GM12874 (cell line): ENCODE measurements at regions not wholly inside any gene's neighbourhood (a gene's known extent, or its start where the extent isn't known, plus 50 kb on each side); places are given as distances from the start of the nearest gene placed in this dataset.

Experiments
- TF ChIP-seq, protein P1 (sequence below): IDR thresholded peaks from 2 replicates; pipeline ENCODE4 v1.5.1; 2011; ENCODE audit warnings: low read depth, mild to moderate bottlenecking, control low read depth, low read length, moderate library complexity; ENCODE audit not compliant: insufficient read depth

DNA sequence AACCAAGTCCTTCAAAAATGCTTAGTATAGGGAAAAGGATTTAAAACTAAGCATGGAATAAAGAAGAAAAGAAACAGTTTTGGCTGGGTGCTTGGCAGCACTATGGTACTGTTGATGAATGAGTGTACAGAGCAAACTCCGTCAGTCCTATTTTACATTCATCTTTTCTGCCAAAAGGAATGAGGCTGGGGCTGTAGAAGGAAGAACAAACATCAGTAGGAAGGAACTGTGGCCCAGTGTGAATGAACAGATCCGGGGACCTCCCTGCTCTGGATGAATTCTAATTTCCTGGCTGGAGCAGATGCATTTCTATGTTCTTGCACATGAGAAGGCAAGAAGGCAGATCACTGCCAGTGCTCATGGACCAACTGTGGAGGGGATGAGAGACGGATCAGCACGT is 474.0 kb upstream of the MEIS1 start:
- TF ChIP-seq, protein P1, sequence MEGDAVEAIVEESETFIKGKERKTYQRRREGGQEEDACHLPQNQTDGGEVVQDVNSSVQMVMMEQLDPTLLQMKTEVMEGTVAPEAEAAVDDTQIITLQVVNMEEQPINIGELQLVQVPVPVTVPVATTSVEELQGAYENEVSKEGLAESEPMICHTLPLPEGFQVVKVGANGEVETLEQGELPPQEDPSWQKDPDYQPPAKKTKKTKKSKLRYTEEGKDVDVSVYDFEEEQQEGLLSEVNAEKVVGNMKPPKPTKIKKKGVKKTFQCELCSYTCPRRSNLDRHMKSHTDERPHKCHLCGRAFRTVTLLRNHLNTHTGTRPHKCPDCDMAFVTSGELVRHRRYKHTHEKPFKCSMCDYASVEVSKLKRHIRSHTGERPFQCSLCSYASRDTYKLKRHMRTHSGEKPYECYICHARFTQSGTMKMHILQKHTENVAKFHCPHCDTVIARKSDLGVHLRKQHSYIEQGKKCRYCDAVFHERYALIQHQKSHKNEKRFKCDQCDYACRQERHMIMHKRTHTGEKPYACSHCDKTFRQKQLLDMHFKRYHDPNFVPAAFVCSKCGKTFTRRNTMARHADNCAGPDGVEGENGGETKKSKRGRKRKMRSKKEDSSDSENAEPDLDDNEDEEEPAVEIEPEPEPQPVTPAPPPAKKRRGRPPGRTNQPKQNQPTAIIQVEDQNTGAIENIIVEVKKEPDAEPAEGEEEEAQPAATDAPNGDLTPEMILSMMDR: no peak

DNA sequence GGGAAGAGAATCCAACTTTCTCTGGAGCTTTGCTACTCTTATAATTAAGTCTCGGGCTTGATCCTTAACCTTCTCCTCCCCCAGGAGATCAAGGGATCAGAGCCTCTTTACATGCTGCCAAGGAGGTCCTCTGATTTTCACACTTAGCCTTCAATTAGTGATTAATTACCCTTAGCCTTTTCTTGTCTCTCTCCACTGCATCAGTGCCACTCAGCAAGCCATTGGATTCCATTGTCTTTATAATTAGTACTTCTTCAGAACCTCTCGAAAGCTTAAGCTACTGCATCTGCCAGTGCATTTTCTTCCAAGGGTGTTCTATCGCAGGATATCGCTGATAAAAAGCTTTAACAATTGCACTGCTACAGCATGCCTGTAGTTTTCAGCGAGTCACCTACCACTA is 477.0 kb upstream of the MEIS1 start:
- TF ChIP-seq, protein P1: no peak

DNA sequence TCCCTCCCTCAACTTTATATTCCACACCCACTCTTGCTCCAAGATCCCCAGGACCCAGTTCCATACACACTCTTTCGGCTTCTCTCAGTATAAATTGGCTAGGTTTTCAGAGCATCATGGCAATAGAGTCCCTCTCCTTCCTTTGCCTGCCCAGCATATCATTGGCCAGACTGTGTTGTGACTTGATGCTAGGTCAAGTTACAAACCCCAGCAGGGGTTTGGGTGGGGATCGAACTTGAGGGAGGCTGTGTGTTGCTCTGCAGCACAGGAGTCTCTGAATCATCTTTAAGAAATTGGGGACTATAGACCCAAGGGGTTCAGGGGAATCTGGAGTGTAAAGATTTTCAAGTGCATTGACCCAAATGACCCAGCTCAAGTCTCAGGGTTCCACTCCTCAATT is 477.5 kb upstream of the MEIS1 start:
- TF ChIP-seq, protein P1: no peak

DNA sequence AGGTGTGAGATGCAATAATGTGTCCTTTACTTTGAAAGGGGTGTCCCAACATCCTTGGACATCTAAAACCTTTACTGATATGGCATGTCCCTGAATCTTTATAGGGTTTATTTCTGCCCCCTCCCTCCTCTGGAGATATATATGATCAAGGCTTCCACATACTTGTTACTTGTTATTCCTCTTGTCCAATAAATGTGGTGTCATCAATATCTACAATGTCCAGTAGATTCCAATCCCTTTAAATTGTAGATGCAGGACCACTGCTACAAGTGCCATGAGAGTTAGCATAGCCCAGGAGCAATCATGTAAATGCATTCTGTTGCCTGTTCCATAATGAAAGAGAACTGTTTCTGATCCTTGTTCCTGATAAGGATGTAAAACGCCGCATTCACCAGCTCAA is 479.7 kb upstream of the MEIS1 start:
- TF ChIP-seq, protein P1: no peak

DNA sequence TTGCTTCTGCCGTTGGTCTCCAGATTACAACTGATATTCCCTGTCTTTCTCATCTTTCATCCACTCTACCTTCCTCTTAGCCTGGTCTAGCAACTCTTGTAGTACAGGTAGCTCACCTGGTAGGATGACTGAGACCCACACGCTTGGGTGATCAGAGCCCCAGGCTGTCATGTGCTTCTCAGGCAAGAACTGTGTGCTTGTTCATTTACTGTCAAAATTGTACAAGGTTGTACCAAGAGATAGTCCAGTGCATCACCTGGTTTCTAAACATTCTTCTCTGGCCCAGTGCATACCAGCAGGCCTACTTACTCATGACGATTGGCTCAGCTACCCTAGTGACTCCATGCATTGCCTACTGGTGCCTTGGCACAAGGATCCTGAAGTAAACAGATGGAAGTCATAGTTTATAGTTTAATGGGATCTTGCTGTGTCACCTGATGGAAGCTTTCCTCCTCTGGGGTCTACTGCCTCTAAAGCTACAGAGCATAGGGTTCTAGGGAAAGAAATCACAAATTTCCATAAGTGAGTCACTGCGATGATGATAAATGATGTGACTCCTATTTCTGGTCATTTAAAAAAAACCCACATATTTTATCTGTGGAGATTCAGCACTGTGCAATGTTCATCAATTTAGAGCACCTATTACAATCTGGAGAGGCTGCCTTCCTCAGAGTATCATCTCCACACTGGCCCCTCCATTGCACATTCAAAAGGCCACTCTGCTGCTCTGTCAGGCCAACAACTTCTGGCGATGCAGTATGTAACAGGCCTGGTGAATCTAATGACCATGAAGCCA is 481.8 kb upstream of the MEIS1 start:
- TF ChIP-seq, protein P1: no peak

DNA sequence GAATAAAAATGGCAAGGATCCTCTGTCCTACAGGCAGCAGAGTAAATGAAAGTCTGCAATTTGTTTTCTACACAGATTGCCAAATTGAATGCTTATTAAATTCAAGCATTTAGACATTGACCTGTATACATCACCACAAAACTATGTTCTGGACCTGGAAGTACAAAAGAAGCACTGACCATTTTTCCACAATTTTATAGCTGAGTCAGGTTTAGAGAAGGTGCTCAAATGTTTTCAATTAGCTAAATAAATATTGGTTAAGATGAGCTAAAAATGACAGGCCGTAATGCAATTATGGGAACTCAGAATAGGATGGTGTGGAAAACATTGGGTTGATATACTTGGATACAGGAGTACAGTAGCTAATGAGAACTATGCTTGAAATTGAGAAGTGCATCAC is 490.7 kb upstream of the MEIS1 start:
- TF ChIP-seq, protein P1: no peak

DNA sequence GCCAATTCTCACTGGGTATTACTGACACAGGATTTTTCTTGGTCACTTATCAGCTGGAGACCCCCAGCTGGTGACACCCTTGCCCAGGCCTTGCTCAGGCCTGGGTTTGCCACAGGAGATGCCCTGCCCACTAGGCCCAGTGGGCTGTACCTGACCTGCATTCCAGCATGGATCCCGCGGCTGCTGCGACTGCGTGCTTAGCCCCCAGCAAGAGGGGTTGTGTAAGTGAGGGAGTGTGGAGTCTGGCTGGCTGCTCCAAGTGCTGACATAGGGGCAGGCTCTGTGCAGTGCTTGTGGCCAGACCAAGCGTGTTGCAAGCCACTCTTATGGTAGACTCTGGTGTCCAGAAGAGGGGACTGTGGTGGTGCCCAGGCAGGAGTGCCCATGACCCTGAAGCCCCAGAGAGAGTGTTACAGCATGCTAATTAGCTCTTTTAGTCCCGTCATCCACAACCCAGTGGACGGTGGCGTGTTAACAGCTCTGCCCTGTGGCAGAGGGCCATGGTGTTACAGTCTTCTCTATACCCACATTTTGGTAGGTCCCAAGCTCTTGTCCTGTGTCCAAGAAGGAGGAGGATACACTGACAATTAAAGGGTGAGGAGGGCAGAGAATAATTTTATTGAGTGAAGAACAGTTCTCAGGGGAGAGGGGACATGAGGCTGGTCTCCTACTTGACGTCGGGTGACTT is 491.7 kb upstream of the MEIS1 start:
- TF ChIP-seq, protein P1: no peak
